Tibial artery (tissue), 4 donors: ENCODE measurements at regions not wholly inside any gene's neighbourhood (a gene's known extent, or its start where the extent isn't known, plus 50 kb on each side); places are given as distances from the start of the nearest gene placed in this dataset.

Source experiments
- DNase-seq, 2 donors: peaks; one replicate each; pipeline ENCODE4 v3.0.0-alpha.2; 2019
- H3K27ac ChIP-seq, 2 donors: fragments of 200-600 bp; sonication (generic) in 1 of 2; 1 replicate in 1 of 2; 2 replicates in 1 of 2; pipeline ENCODE4 v1.5.1; 2018 to 2019; ENCODE audit warnings: mild to moderate bottlenecking in 1 of 2
- H3K27me3 ChIP-seq, 2 donors: fragments of 200-600 bp; sonication (generic) in 1 of 2; one replicate each; pipeline versions ENCODE4 v1.5.1 to v1.6.0; 2016 to 2019
- H3K36me3 ChIP-seq, 3 donors: fragments of 200-600 bp; sonication (generic) in 2 of 3; one replicate each; pipeline ENCODE4 v1.5.1; 2016 to 2019; ENCODE audit warnings: mild to moderate bottlenecking in 2 of 3
- H3K4me1 ChIP-seq, 4 donors: fragments of 200-600 bp; sonication (generic) in 2 of 4; 1 replicate in 3 of 4; 2 replicates in 1 of 4; pipeline ENCODE4 v1.5.1; 2016 to 2019
- H3K4me3 ChIP-seq, 2 donors: fragments of 200-600 bp; sonication (generic) in 1 of 2; 1 replicate in 1 of 2; 2 replicates in 1 of 2; pipeline ENCODE4 v1.5.1; 2018 to 2019; ENCODE audit warnings: mild to moderate bottlenecking in 2 of 2
- H3K9me3 ChIP-seq, 3 donors: fragments of 200-600 bp; sonication (generic) in 1 of 3; one replicate each; pipeline ENCODE4 v1.5.1; 2016 to 2019
- CTCF ChIP-seq, 2 experiments: fragments of 200-600 bp in 1 of 2; fragments of 450-650 bp in 1 of 2; IDR thresholded peaks; one replicate each; pipeline ENCODE4 v1.5.1; 2017 to 2019; ENCODE audit warnings: antibody characterized with exemption in 2 of 2, mild to moderate bottlenecking in 1 of 2, moderate library complexity in 1 of 2
- intact Hi-C: fragments of 100-400 bp; cut with DNase I; formaldehyde crosslinking; loops from one replicate; pipeline ENCODE4 v1.15.0; 2023; ENCODE audit warnings: low total_unique reads

DNA sequence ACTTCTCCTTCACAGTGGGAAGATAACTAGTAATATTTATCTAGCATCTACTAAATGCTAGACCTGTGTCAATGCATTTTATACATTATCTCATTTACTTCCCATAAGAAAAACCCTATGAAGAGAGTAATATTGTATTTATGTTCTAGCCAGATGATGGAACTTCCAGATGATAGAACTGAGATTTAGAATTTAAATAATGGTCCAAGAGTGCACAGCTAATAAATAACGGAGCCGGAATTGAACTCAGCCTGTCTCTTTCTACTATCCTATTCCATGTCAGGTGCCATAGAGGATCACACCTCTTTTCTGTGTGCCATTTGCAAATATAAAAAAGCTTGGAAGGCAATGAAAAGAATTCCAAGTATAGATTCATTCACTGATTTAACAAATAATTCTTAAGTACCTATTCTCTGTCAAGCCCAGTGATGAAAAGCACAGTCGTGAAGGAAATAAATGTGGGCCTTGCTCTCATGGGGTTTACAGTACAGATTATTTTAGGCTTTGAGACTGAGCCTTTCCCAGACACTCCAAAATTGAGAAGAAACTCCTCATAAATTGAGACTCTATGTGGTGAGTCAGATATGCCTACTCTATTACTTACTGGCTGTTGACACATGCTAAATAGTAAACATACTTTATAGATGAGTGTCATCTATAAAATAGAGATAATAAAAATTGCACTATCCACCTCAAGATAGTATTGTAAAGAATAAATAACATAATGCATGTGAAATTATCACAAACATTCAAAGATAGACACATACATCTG lies 378.0 kb upstream of the PRMT6 start:
- Histone ChIP-seq H3K27me3 (no peaks in the 10 kb centered on the region), H3K4me1 (no peaks in the 10 kb centered on the region), H3K9me3 (no peaks in the 10 kb centered on the region), H3K4me3 (no peak overlapping the region), H3K36me3 (no peaks in the 10 kb centered on the region), H3K27ac (no peak overlapping the region)
- no peak for TF ChIP-seq CTCF (IDR thresholded peaks at IDR 0.05)
- intact Hi-C loops, result no loop called here
- DNase-seq, result no peak

DNA sequence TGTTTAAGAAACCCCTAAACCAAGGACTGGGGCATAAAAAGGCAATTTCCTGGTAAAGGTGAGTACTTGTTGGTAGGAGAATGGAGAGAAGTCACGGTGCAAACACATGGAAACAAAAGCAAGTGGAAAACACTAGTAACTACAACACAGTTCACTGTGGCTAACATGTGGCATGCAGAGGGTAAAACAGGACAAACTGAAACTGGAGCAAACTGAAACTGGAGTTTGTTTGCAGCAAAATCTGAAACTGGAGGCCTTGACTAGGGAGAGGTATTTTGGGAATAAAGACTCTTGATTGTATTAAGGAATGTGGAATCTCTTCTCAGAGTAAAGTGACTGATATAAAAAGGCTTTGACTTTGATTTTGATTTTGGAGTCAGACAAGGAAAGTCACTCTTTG lies 376.3 kb upstream of the PRMT6 start:
- no peak for DNase-seq
- Histone ChIP-seq H3K4me3 (no peak overlapping the region), H3K27ac (no peak overlapping the region), H3K36me3 (no peaks in the 10 kb centered on the region), H3K4me1 (no peaks in the 10 kb centered on the region), H3K27me3 (no peaks in the 10 kb centered on the region), H3K9me3 (no peaks in the 10 kb centered on the region)
- no peak for TF ChIP-seq CTCF (IDR thresholded peaks at IDR 0.05)
- intact Hi-C loops, result no loop called here

DNA sequence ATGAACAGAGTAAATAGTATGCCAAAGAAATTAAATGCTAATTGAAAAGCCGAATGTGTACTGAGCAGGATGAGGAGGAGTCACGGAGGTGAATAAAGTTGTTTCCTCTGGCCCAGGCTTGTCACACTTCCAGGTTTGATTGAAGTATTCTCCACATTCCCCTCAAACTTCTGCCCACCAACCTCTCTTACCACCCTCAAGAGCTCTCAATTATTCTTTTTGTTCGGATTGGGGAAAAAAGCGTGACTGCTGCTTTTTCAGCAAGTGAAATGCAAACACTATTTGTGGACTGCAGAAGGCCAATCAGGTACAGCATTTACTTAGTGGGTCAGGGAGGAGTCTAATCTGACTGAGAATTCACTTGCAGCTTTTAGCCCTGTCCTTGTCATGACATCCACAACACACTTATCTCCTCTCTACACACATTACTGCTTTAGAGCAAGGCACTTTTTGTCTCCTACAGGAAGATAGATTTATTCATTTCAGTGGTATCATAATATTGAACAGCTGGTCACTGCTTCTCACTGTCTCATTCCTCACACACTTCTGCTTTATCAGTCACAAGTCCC lies 375.6 kb upstream of the PRMT6 start:
- no peak for DNase-seq
- no peak overlapping the region for H3K4me3 ChIP-seq
- intact Hi-C loops, result no loop called here
- no peaks in the 10 kb centered on the region for H3K27me3 ChIP-seq
- no peaks in the 10 kb centered on the region for H3K9me3 ChIP-seq
- no peaks in the 10 kb centered on the region for H3K4me1 ChIP-seq
- no peaks in the 10 kb centered on the region for H3K36me3 ChIP-seq
- H3K27ac ChIP-seq, result no peak overlapping the region
- no peak for TF ChIP-seq CTCF (IDR thresholded peaks at IDR 0.05)

DNA sequence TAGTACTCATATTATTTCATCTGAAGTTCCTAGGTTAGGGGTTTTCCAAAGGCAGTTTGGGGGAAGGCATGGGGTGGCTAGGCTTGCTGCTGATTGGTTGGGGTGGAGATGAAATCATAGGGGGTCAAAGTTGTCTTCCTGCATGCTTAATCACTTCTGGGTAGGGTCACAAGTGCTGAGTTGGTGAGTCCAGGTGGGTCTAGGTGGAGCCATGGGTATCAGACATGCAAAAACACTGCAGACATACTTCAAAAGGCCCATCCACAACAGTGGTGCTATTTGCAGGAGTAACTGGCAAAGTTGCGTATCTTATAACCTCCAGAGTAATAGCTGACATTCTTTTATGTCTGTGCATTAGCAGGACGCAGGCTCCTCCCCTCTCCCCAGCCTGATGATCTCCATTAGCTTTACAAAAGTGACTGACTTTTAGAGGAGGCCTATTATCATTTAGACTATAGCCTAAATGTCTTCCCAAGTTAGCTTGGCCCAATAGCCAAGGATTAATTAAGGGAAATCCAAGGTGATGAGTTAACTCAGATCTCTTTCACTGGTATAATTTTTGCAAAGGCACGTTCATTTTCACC lies 374.4 kb upstream of the PRMT6 start:
- no peak for TF ChIP-seq CTCF (IDR thresholded peaks at IDR 0.05)
- no peaks in the 10 kb centered on the region for H3K36me3 ChIP-seq
- H3K4me1 ChIP-seq, result no peaks in the 10 kb centered on the region
- intact Hi-C loops, result no loop called here
- DNase-seq, result no peak
- no peak overlapping the region for H3K4me3 ChIP-seq
- H3K9me3 ChIP-seq, result no peaks in the 10 kb centered on the region
- no peak overlapping the region for H3K27ac ChIP-seq
- no peaks in the 10 kb centered on the region for H3K27me3 ChIP-seq

GRCh38 chr1:106688446-106688845 lies 368.0 kb upstream of the PRMT6 start:
- Histone ChIP-seq H3K4me1 (no peaks in the 10 kb centered on the region), H3K4me3 (no peak overlapping the region), H3K9me3 (no peaks in the 10 kb centered on the region), H3K27ac (no peak overlapping the region), H3K27me3 (no peaks in the 10 kb centered on the region), H3K36me3 (no peaks in the 10 kb centered on the region)
- no peak for DNase-seq
- no peak for TF ChIP-seq CTCF (IDR thresholded peaks at IDR 0.05)
- intact Hi-C loops, result no loop called here
